Right atrium auricular region (tissue), 2 donors: ENCODE measurements at regions not wholly inside any gene's neighbourhood (a gene's known extent, or its start where the extent isn't known, plus 50 kb on each side); places are given as distances from the start of the nearest gene placed in this dataset.

ENCODE experiments used
- DNase-seq: peaks from one replicate; pipeline ENCODE4 v3.0.0-alpha.2; 2019; ENCODE audit warnings: low spot score
- H3K27ac ChIP-seq, 2 donors: fragments of 200-600 bp; sonication (generic); 1 replicate in 1 of 2; 2 replicates in 1 of 2; pipeline ENCODE4 v1.5.1; 2016 to 2019
- H3K27me3 ChIP-seq, 2 donors: fragments of 200-600 bp; sonication (generic); one replicate each; pipeline versions ENCODE4 v1.5.1 to v1.6.0; 2017 to 2019
- H3K36me3 ChIP-seq: fragments of 200-600 bp; sonication (generic); one replicate; pipeline ENCODE4 v1.5.1; 2016
- H3K4me1 ChIP-seq, 2 donors: fragments of 200-600 bp; sonication (generic); one replicate each; pipeline versions ENCODE4 v1.5.1 to v1.6.0; 2017 to 2019
- H3K4me3 ChIP-seq, 2 donors: fragments of 200-600 bp; sonication (generic); 1 replicate in 1 of 2; 2 replicates in 1 of 2; pipeline ENCODE4 v1.5.1; 2017 to 2019; ENCODE audit warnings: mild to moderate bottlenecking in 1 of 2, moderate library complexity in 1 of 2
- H3K9me3 ChIP-seq, 2 donors: fragments of 200-600 bp; sonication (generic); one replicate each; pipeline ENCODE4 v1.5.1; 2019
- CTCF ChIP-seq, 2 donors: fragments of 200-600 bp; sonication (generic); IDR thresholded peaks; one replicate each; pipeline ENCODE4 v1.5.1; 2019; ENCODE audit warnings: antibody characterized with exemption in 2 of 2

GRCh38 chr9:18236336-18236735 lies 237.6 kb upstream of the ADAMTSL1 start:
- no peak for DNase-seq
- Histone ChIP-seq H3K36me3 (no peaks in the 10 kb centered on the region), H3K27ac (no peak overlapping the region), H3K9me3 (no peaks in the 10 kb centered on the region), H3K4me1 (no peaks in the 10 kb centered on the region), H3K27me3 (no peaks in the 10 kb centered on the region), H3K4me3 (no peak overlapping the region)
- no peak for TF ChIP-seq CTCF (IDR thresholded peaks at IDR 0.05)

GRCh38 chr9:18237776-18238175 lies 236.2 kb upstream of the ADAMTSL1 start:
- Histone ChIP-seq H3K27me3 (no peaks in the 10 kb centered on the region), H3K36me3 (no peaks in the 10 kb centered on the region), H3K4me1 (no peaks in the 10 kb centered on the region), H3K27ac (no peak overlapping the region), H3K9me3 (no peaks in the 10 kb centered on the region), H3K4me3 (no peak overlapping the region)
- no peak for TF ChIP-seq CTCF (IDR thresholded peaks at IDR 0.05)
- DNase-seq, result no peak

GRCh38 chr9:18238254-18238653 lies 235.7 kb upstream of the ADAMTSL1 start:
- TF ChIP-seq CTCF (IDR thresholded peaks at IDR 0.05), result no peak
- no peak for DNase-seq
- H3K4me1 ChIP-seq, result no peaks in the 10 kb centered on the region
- no peaks in the 10 kb centered on the region for H3K36me3 ChIP-seq
- no peaks in the 10 kb centered on the region for H3K27me3 ChIP-seq
- no peak overlapping the region for H3K27ac ChIP-seq
- no peaks in the 10 kb centered on the region for H3K9me3 ChIP-seq
- no peak overlapping the region for H3K4me3 ChIP-seq

GRCh38 chr9:18238752-18239447 lies 235.1 kb upstream of the ADAMTSL1 start:
- Histone ChIP-seq H3K27ac (no peak overlapping the region), H3K9me3 (no peaks in the 10 kb centered on the region), H3K27me3 (no peaks in the 10 kb centered on the region), H3K4me3 (no peak overlapping the region), H3K36me3 (no peaks in the 10 kb centered on the region), H3K4me1 (no peaks in the 10 kb centered on the region)
- DNase-seq, result no peak
- TF ChIP-seq CTCF (IDR thresholded peaks at IDR 0.05), result no peak

- no peak for TF ChIP-seq CTCF (IDR thresholded peaks at IDR 0.05)
- Histone ChIP-seq H3K4me3 (no peak overlapping the region), H3K36me3 (no peaks in the 10 kb centered on the region), H3K27me3 (no peaks in the 10 kb centered on the region), H3K9me3 (no peaks in the 10 kb centered on the region), H3K27ac (no peak overlapping the region), H3K4me1 (no peaks in the 10 kb centered on the region)
- DNase-seq, result no peak
Observed at GRCh38 chr9:18240213-18240612, 233.7 kb upstream of the ADAMTSL1 start.

- no peak overlapping the region for H3K27ac ChIP-seq
- H3K4me1 ChIP-seq, result no peaks in the 10 kb centered on the region
- H3K36me3 ChIP-seq, result no peaks in the 10 kb centered on the region
- no peaks in the 10 kb centered on the region for H3K9me3 ChIP-seq
- no peak for TF ChIP-seq CTCF (IDR thresholded peaks at IDR 0.05)
- H3K4me3 ChIP-seq, result no peak overlapping the region
- DNase-seq, result no peak
- no peaks in the 10 kb centered on the region for H3K27me3 ChIP-seq
Observed at GRCh38 chr9:18245911-18246310, 228.0 kb upstream of the ADAMTSL1 start.
